H9 (cell line): ENCODE measurements at regions not wholly inside any gene's neighbourhood (a gene's known extent, or its start where the extent isn't known, plus 50 kb on each side); places are given as distances from the start of the nearest gene placed in this dataset.

Experiments used
- DNase-seq: peaks from one replicate; pipeline ENCODE4 v3.0.0-alpha.2; 2017
- H2AFZ ChIP-seq: one replicate; pipeline ENCODE4 v1.6.1; 2013; ENCODE audit warnings: mild to moderate bottlenecking, low read length, control low read depth, moderate library complexity
- H2AK5ac ChIP-seq: 2 replicates; pipeline ENCODE4 v1.6.1; 2013; ENCODE audit warnings: low read length, control low read depth, mixed read lengths; ENCODE audit not compliant: insufficient read length
- H2BK120ac ChIP-seq: one replicate; pipeline ENCODE4 v1.6.1; 2013; ENCODE audit warnings: low read depth, mild to moderate bottlenecking, low read length, control low read depth, inconsistent platforms; ENCODE audit not compliant: poor library complexity, severe bottlenecking
- H2BK12ac ChIP-seq: 2 replicates; pipeline ENCODE4 v1.6.1; 2013; ENCODE audit warnings: low read length, control low read depth, mixed read lengths, low read depth; ENCODE audit not compliant: insufficient read length
- H2BK15ac ChIP-seq: 2 replicates; pipeline ENCODE4 v1.6.1; 2013; ENCODE audit warnings: low read depth, low read length, control low read depth
- H2BK20ac ChIP-seq: one replicate; pipeline ENCODE4 v1.6.1; 2013; ENCODE audit warnings: low read depth, mild to moderate bottlenecking, low read length, control low read depth, inconsistent platforms; ENCODE audit not compliant: poor library complexity, severe bottlenecking
- H2BK5ac ChIP-seq: 2 replicates; pipeline ENCODE4 v1.6.1; 2013; ENCODE audit warnings: low read length, control low read depth, mixed read lengths; ENCODE audit not compliant: insufficient read length
- H3K14ac ChIP-seq: 2 replicates; pipeline ENCODE4 v1.6.1; 2013; ENCODE audit warnings: low read length, control low read depth; ENCODE audit not compliant: insufficient read depth
- H3K18ac ChIP-seq: 2 replicates; pipeline ENCODE4 v1.6.1; 2013; ENCODE audit warnings: low read depth, mild to moderate bottlenecking, mixed read lengths, low read length, control low read depth; ENCODE audit not compliant: insufficient read length
- H3K23ac ChIP-seq: 2 replicates; pipeline ENCODE4 v1.6.1; 2013; ENCODE audit warnings: low read length, control low read depth, mixed read lengths, low read depth; ENCODE audit not compliant: insufficient read length
- H3K23me2 ChIP-seq: 2 replicates; pipeline ENCODE4 v1.6.1; 2013; ENCODE audit warnings: low read depth, mild to moderate bottlenecking, mixed read lengths, low read length, control low read depth; ENCODE audit not compliant: insufficient read length, poor library complexity, severe bottlenecking
- H3K27ac ChIP-seq: 2 replicates; pipeline ENCODE4 v1.5.1; 2013; ENCODE audit warnings: low read length, control low read depth, mixed read lengths, low read depth; ENCODE audit not compliant: insufficient read length
- H3K27me3 ChIP-seq: 2 replicates; pipeline ENCODE4 v1.6.1; 2013; ENCODE audit warnings: low read length, control low read depth, inconsistent platforms; ENCODE audit not compliant: insufficient read depth
- H3K4ac ChIP-seq: 2 replicates; pipeline ENCODE4 v1.6.1; 2013; ENCODE audit warnings: low read depth, mild to moderate bottlenecking, control low read depth, inconsistent platforms, low read length, moderate library complexity
- H3K4me1 ChIP-seq: 2 replicates; pipeline ENCODE4 v1.6.1; 2013; ENCODE audit warnings: low read length, control low read depth, inconsistent platforms; ENCODE audit not compliant: insufficient read depth
- H3K4me2 ChIP-seq: 2 replicates; pipeline ENCODE4 v1.6.1; 2013; ENCODE audit warnings: low read length, control low read depth, mixed read lengths; ENCODE audit not compliant: insufficient read length, insufficient read depth
- H3K56ac ChIP-seq: 2 replicates; pipeline ENCODE4 v1.6.1; 2013; ENCODE audit warnings: low read depth, mild to moderate bottlenecking, mixed read lengths, low read length, control low read depth; ENCODE audit not compliant: insufficient read length
- H3K79me1 ChIP-seq: 2 replicates; pipeline ENCODE4 v1.6.1; 2013; ENCODE audit warnings: low read depth, mild to moderate bottlenecking, moderate library complexity, low read length, control low read depth, inconsistent platforms; ENCODE audit not compliant: insufficient read depth, poor library complexity, severe bottlenecking
- H3K79me2 ChIP-seq: 2 replicates; pipeline ENCODE4 v1.6.1; 2013; ENCODE audit warnings: low read length, control low read depth, inconsistent platforms; ENCODE audit not compliant: insufficient read depth
- H3K9ac ChIP-seq: 2 replicates; pipeline ENCODE4 v1.6.1; 2013; ENCODE audit warnings: low read length, control low read depth, mixed read lengths; ENCODE audit not compliant: insufficient read length; ENCODE audit errors: extremely low read depth
- H3K9me3 ChIP-seq: one replicate; pipeline ENCODE4 v1.6.1; 2013; ENCODE audit warnings: low read depth, low read length, inconsistent platforms; ENCODE audit not compliant: control insufficient read depth
- H3T11ph ChIP-seq: one replicate; pipeline ENCODE4 v1.6.1; 2013; ENCODE audit warnings: mild to moderate bottlenecking, low read length, control low read depth, inconsistent platforms
- H4K20me1 ChIP-seq: one replicate; pipeline ENCODE4 v1.6.1; 2013; ENCODE audit not compliant: control insufficient read depth, insufficient read length, insufficient read depth
- H4K5ac ChIP-seq: 2 replicates; pipeline ENCODE4 v1.6.1; 2013; ENCODE audit warnings: low read depth, mild to moderate bottlenecking, mixed read lengths, low read length, control low read depth; ENCODE audit not compliant: insufficient read length
- H4K8ac ChIP-seq: replicated peaks from 2 replicates; pipeline ENCODE4 v1.6.1; 2013; ENCODE audit warnings: low read length, control low read depth, mixed read lengths, low read depth; ENCODE audit not compliant: insufficient read length
- H4K91ac ChIP-seq: 2 replicates; pipeline ENCODE4 v1.6.1; 2013; ENCODE audit warnings: low read depth, mild to moderate bottlenecking, moderate library complexity, mixed read lengths, low read length, control low read depth; ENCODE audit not compliant: insufficient read length
- H3K27ac Mint-ChIP-seq, 3 experiments: 2 replicates in 2 of 3; 3 replicates in 1 of 3; pipeline ENCODE4 v1.8.0; 2020 to 2021; ENCODE audit warnings: mixed read lengths in 3 of 3, mild to moderate bottlenecking in 1 of 3, moderate library complexity in 1 of 3
- H3K27me3 Mint-ChIP-seq: 2 replicates; pipeline ENCODE4 v1.8.0; 2021; ENCODE audit warnings: low read depth, mild to moderate bottlenecking, moderate library complexity, mixed read lengths
- H3K36me3 Mint-ChIP-seq, 3 experiments: 2 replicates in 2 of 3; 3 replicates in 1 of 3; pipeline ENCODE4 v1.8.0; 2020 to 2021; ENCODE audit warnings: low read depth in 3 of 3, mixed read lengths in 3 of 3; ENCODE audit not compliant: insufficient read depth in 1 of 3
- H3K4me1 Mint-ChIP-seq, 2 experiments: 2 replicates each; pipeline ENCODE4 v1.8.0; 2020; ENCODE audit warnings: mixed read lengths in 2 of 2
- H3K4me3 Mint-ChIP-seq, 2 experiments: 2 replicates in 1 of 2; 3 replicates in 1 of 2; pipeline ENCODE4 v1.8.0; 2020 to 2021; ENCODE audit warnings: mild to moderate bottlenecking in 2 of 2, mixed read lengths in 2 of 2, moderate library complexity in 1 of 2
- H3K9me3 Mint-ChIP-seq, 2 experiments: 2 replicates in 1 of 2; 3 replicates in 1 of 2; pipeline ENCODE4 v1.8.0; 2020; ENCODE audit warnings: mild to moderate bottlenecking in 2 of 2, mixed read lengths in 2 of 2, moderate library complexity in 1 of 2
- CTCF ChIP-seq: fragments of 200-600 bp; sonication (generic); conservative IDR thresholded peaks from 3 replicates; pipeline ENCODE4 v1.8.0; 2021; ENCODE audit warnings: antibody characterized with exemption, mild to moderate bottlenecking
- whole genome bisulfite sequencing: extraction: QIAGEN DNeasy Blood & Tissue Kit; methylation state at CpG from one replicate; pipeline ENCODE4 v1.1.7; 2013; ENCODE audit warnings: missing lambda C conversion rate, low lambda C conversion rate, mixed read lengths; ENCODE audit not compliant: insufficient read length; ENCODE audit errors: extremely low coverage; 5-methylcytosine and 5-hydroxymethylcytosine counted together

GRCh38 chrX:67100031-67100884 lies 443.6 kb upstream of the AR start:
- H3K36me3 Mint-ChIP-seq = no peaks in the 10 kb centered on the region; a peak in 1 of 7 replicates
- no peak overlapping the region for H3K4ac ChIP-seq
- no peaks in the 10 kb centered on the region for H3K27me3 Mint-ChIP-seq

More at GRCh38 chrX:67100031-67100884, 443.6 kb upstream of the AR start:
- Histone ChIP-seq H2AK5ac (no peak overlapping the region), H2BK12ac (no peak overlapping the region), H2BK20ac (no peak overlapping the region), H3K4me2 (no peak overlapping the region), H2BK5ac (no peak overlapping the region), H3K56ac (no peak overlapping the region), H3K9me3 (peaks cover 31% of the 10 kb centered on the region), H3K27me3 (no peaks in the 10 kb centered on the region), H3K79me1 (no peaks in the 10 kb centered on the region), H3K23me2 (no peaks in the 10 kb centered on the region), H4K8ac (no peak overlapping the region), H3K9ac (no peak overlapping the region), H3K27ac (no peak overlapping the region), H4K20me1 (no peaks in the 10 kb centered on the region), H4K91ac (no peak overlapping the region), H3K79me2 (no peaks in the 10 kb centered on the region), H2AFZ (no peak overlapping the region), H3K14ac (no peak overlapping the region), H3T11ph (no peak overlapping the region), H4K5ac (no peak overlapping the region), H3K18ac (no peak overlapping the region), H2BK120ac (no peak overlapping the region), H3K4me1 (no peaks in the 10 kb centered on the region), H3K23ac (no peak overlapping the region), H2BK15ac (no peak overlapping the region)
- no peak overlapping the region for H3K27ac Mint-ChIP-seq
- peaks cover 54 to 57% of the 10 kb centered on the region in 2 experiments for H3K9me3 Mint-ChIP-seq
- no peak for DNase-seq
- TF ChIP-seq CTCF = no peak
- WGBS = no CpG with 5 or more reads among the region's 6 CpGs
- H3K4me3 Mint-ChIP-seq = no peak overlapping the region
- H3K4me1 Mint-ChIP-seq = peaks cover 0 to under 1% of the 10 kb centered on the region in 2 experiments; a peak in 1 of 4 replicates
